GM18867 (cell line): ENCODE measurements at regions not wholly inside any gene's neighbourhood (a gene's known extent, or its start where the extent isn't known, plus 50 kb on each side); places are given as distances from the start of the nearest gene placed in this dataset.
"Not testable (repeated sequence)": the region's sequence is repeated elsewhere in the genome, so short reads cannot be mapped to it uniquely, and the experiment has no call there.

Experiments used
- ATAC-seq: cut with Tn5 transposase; IDR thresholded peaks from one replicate; pipeline ENCODE4 v1.9.1; 2021; ENCODE audit warnings: mild to moderate bottlenecking, moderate library complexity; ENCODE audit not compliant: unreplicated experiment

GRCh38 chr3:107465064-107465631 lies 57.6 kb upstream of the BBX start:
- ATAC-seq: no peak

- ATAC-seq: no peak
Measured at GRCh38 chr3:107468782-107469181, 54.0 kb upstream of the BBX start.

DNA sequence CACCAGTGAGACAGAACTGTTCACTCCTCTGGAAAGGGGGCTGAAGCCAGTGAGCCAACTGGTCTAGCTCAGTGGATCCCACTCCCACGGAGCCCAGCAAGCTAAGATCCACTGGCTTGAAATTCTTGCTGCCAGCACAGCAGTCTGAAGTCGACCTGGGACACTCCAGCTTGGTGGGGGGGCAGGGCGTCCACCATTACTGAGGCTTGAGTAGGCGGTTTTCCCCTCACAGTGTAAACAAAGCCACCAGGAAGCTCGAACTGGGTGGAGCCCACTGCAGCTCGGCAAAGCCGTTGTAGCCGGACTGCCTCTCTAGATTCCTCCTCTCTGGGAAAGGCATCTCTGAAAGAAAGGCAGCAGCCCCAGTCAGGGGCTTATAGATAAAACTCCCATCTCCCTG lies 52.3 kb upstream of the BBX start:
- not testable (repeated sequence) for ATAC-seq
